A549 (cell line): ENCODE measurements at regions not wholly inside any gene's neighbourhood (a gene's known extent, or its start where the extent isn't known, plus 50 kb on each side); places are given as distances from the start of the nearest gene placed in this dataset.

Source experiments
- CEBPB ChIP-seq, 2 experiments: fragments of >200 bp in 1 of 2; sonication (Bioruptor Twin) in 1 of 2; formaldehyde crosslinking in 1 of 2; IDR thresholded peaks; 2 replicates each; pipeline ENCODE4 v1.6.1; 2012 to 2016
- HDAC2 ChIP-seq: fragments of 200-600 bp; sonication (generic); IDR thresholded peaks from 2 replicates; pipeline ENCODE4 v1.6.1; 2016
- POLR2A ChIP-seq: IDR thresholded peaks from 2 replicates; pipeline ENCODE4 v1.6.1; 2012; ENCODE audit warnings: mild to moderate bottlenecking, low read length
- RAD21 ChIP-seq, 2 experiments: fragments of >200 bp in 1 of 2; sonication (Bioruptor Twin) in 1 of 2; formaldehyde crosslinking in 1 of 2; IDR thresholded peaks in 1 of 2; conservative IDR thresholded peaks in 1 of 2; 2 replicates in 1 of 2; 3 replicates in 1 of 2; pipeline ENCODE4 v1.6.1; 2012 to 2018; ENCODE audit warnings: inconsistent platforms in 1 of 2
- TF ChIP-seq, protein P1 (sequence below): fragments of >200 bp; sonication (Bioruptor Twin); formaldehyde crosslinking; IDR thresholded peaks from 3 replicates; pipeline ENCODE4 v1.5.1; 2016
- TF ChIP-seq, protein P2 (sequence below): fragments of 250-450 bp; sonication (Bioruptor Pico); IDR thresholded peaks from 2 replicates; pipeline ENCODE4 v1.5.0; 2021; ENCODE audit warnings: mild to moderate bottlenecking, moderate library complexity, borderline replicate concordance
- TF ChIP-seq, protein P3 (sequence below): IDR thresholded peaks from 2 replicates; pipeline ENCODE4 v1.6.1; 2012

DNA sequence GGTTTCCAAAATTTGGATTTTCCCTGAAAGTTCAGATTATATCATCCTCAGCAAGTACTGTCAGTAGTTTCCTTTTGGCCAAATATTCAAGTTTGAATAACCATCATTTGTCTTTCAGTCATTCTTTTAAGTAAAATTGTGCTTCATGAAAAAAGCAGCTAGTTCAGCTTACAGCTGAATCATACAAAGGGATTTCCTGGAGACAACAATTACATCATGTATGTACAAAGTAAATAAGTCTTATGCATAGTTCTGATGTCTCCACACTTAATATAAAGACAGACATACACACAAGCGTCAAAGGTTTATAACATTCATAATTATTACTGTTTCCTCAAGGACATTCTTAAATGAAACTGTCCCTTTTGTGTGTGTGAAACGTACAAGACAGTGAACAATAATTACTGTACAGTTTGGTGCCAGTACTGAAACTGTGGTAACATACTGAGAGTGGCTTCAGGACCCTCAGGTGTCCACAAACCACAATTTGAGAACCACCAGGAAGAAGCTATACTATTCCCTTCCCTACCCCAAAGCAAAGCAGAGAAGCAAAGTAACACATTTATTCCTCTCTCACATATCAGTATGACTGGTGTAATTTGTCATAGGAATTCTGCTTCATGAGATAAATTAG, 746.6 kb downstream of the TAF11L14 start:
- TF ChIP-seq, protein P1, sequence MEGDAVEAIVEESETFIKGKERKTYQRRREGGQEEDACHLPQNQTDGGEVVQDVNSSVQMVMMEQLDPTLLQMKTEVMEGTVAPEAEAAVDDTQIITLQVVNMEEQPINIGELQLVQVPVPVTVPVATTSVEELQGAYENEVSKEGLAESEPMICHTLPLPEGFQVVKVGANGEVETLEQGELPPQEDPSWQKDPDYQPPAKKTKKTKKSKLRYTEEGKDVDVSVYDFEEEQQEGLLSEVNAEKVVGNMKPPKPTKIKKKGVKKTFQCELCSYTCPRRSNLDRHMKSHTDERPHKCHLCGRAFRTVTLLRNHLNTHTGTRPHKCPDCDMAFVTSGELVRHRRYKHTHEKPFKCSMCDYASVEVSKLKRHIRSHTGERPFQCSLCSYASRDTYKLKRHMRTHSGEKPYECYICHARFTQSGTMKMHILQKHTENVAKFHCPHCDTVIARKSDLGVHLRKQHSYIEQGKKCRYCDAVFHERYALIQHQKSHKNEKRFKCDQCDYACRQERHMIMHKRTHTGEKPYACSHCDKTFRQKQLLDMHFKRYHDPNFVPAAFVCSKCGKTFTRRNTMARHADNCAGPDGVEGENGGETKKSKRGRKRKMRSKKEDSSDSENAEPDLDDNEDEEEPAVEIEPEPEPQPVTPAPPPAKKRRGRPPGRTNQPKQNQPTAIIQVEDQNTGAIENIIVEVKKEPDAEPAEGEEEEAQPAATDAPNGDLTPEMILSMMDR = no peak
- TF ChIP-seq, protein P2, sequence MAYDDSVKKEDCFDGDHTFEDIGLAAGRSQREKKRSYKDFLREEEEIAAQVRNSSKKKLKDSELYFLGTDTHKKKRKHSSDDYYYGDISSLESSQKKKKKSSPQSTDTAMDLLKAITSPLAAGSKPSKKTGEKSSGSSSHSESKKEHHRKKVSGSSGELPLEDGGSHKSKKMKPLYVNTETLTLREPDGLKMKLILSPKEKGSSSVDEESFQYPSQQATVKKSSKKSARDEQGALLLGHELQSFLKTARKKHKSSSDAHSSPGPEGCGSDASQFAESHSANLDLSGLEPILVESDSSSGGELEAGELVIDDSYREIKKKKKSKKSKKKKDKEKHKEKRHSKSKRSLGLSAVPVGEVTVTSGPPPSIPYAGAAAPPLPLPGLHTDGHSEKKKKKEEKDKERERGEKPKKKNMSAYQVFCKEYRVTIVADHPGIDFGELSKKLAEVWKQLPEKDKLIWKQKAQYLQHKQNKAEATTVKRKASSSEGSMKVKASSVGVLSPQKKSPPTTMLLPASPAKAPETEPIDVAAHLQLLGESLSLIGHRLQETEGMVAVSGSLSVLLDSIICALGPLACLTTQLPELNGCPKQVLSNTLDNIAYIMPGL (CRISPR knock-in tag) = no peak
- TF ChIP-seq RAD21 (conservative IDR thresholded peaks at IDR 0.05 in 1 of 2, IDR thresholded peaks at IDR 0.05 in 1 of 2) (no peak), HDAC2 (no peak), CEBPB (IDR thresholded peaks at IDR 0.05) (no peak), POLR2A (no peak)
- TF ChIP-seq, protein P3, sequence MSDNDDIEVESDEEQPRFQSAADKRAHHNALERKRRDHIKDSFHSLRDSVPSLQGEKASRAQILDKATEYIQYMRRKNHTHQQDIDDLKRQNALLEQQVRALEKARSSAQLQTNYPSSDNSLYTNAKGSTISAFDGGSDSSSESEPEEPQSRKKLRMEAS = no peak
